ENCODE measurements at regions not wholly inside any gene's neighbourhood (a gene's known extent, or its start where the extent isn't known, plus 50 kb on each side); places are given as distances from the start of the nearest gene placed in this dataset.

GRCh38 chr15:95944193-95944592, 386.3 kb upstream of the NR2F2 start:
- TF ChIP-seq TAF1 (IDR thresholded peaks at IDR 0.05; ENCODE audit: borderline replicate concordance, insufficient read depth, low read length) (no peak), POLR2AphosphoS5 (IDR thresholded peaks at IDR 0.05; ENCODE audit: low read depth, low read length) (no peak), REST (IDR thresholded peaks at IDR 0.05; ENCODE audit: insufficient read depth in 1 of 2, low read depth in 2 of 2, low read length in 2 of 2) (no peak), SIN3A (IDR thresholded peaks at IDR 0.05; ENCODE audit: borderline replicate concordance, insufficient read depth, low read length) (no peak)

Measured in PFSK-1 (cell line).